ENCODE measurements at regions not wholly inside any gene's neighbourhood (a gene's known extent, or its start where the extent isn't known, plus 50 kb on each side); places are given as distances from the start of the nearest gene placed in this dataset.

DNA sequence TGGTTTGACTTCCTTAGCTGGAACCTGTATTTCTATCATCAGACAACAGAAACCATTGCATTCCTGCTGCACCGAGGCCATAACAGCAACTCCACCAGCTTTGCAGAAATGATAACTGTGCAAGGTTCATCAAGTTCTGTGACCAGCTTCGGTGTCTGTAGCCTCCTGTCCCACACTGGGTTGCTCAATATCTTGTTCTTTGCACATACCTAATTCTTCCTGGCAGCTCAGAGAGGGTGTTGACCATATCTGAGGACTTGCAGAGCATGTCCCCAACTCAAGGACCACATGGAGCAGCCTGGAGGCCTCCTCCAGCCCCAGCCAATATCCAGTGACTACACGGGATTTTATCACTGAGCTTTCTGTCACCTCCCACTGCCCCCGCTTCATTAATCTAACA is 59.3 kb upstream of the SCAF8 start:
- no peaks in the 10 kb centered on the region for H3K79me2 ChIP-seq (ENCODE audit: insufficient read depth, low read depth)
- TF ChIP-seq, protein P1, sequence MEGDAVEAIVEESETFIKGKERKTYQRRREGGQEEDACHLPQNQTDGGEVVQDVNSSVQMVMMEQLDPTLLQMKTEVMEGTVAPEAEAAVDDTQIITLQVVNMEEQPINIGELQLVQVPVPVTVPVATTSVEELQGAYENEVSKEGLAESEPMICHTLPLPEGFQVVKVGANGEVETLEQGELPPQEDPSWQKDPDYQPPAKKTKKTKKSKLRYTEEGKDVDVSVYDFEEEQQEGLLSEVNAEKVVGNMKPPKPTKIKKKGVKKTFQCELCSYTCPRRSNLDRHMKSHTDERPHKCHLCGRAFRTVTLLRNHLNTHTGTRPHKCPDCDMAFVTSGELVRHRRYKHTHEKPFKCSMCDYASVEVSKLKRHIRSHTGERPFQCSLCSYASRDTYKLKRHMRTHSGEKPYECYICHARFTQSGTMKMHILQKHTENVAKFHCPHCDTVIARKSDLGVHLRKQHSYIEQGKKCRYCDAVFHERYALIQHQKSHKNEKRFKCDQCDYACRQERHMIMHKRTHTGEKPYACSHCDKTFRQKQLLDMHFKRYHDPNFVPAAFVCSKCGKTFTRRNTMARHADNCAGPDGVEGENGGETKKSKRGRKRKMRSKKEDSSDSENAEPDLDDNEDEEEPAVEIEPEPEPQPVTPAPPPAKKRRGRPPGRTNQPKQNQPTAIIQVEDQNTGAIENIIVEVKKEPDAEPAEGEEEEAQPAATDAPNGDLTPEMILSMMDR (conservative IDR thresholded peaks at IDR 0.05; ENCODE audit: low read depth, low read length) = no peak

DNA sequence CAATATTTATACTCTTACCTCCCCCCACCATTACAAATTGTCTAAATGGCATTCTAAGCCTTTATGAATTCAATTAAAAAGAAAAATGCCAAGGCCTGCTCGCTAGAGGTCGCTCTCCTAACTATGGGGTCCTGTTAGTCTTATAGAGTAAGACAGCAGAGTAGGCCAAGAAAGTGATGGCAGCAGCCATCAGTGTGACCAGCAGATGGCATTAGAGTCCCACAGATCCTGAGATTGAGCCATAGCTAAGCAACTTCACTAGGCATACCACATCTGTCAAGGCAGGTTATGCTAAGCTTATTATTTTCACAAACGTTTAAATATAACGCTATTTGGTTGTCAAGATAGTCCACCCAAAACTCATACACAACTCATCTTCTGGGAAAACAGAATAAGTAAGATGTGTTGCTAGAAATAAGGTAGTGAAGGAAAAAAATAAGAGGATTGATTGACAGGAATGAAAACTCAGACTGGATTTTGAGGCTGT is 57.6 kb upstream of the SCAF8 start:
- H2AFZ ChIP-seq (ENCODE audit: low read depth) = no peak overlapping the region
- no peak overlapping the region for H3K4me3 ChIP-seq (IDR thresholded peaks at IDR 0.05; ENCODE audit: insufficient read depth, low read depth, low read length)
- no peak overlapping the region for H3K9ac ChIP-seq
- H3K4me2 ChIP-seq = no peak overlapping the region
- no peaks in the 10 kb centered on the region for H3K79me2 ChIP-seq (ENCODE audit: insufficient read depth, low read depth)
- H3K36me3 ChIP-seq (ENCODE audit: insufficient read depth) = no peaks in the 10 kb centered on the region
- H4K20me1 ChIP-seq (ENCODE audit: insufficient read depth) = no peaks in the 10 kb centered on the region
- TF ChIP-seq, protein P1 (conservative IDR thresholded peaks at IDR 0.05; ENCODE audit: low read depth, low read length) = peak; percentile 97
- H3K27me3 ChIP-seq (ENCODE audit: insufficient read depth, low read depth) = no peaks in the 10 kb centered on the region
- H3K27ac ChIP-seq = no peak overlapping the region
- no peaks in the 10 kb centered on the region for H3K4me1 ChIP-seq (ENCODE audit: low read depth, poor library complexity, severe bottlenecking)

More for the DNA sequence above, 59.3 kb upstream of the SCAF8 start:
- H4K20me1 ChIP-seq (ENCODE audit: insufficient read depth) = no peaks in the 10 kb centered on the region
- H3K4me1 ChIP-seq (ENCODE audit: low read depth, poor library complexity, severe bottlenecking) = no peaks in the 10 kb centered on the region
- no peaks in the 10 kb centered on the region for H3K36me3 ChIP-seq (ENCODE audit: insufficient read depth)
- no peak overlapping the region for H3K9ac ChIP-seq
- no peak overlapping the region for H3K27ac ChIP-seq
- H3K4me2 ChIP-seq = no peak overlapping the region
- H2AFZ ChIP-seq (ENCODE audit: low read depth) = no peak overlapping the region
- H3K4me3 ChIP-seq (IDR thresholded peaks at IDR 0.05; ENCODE audit: insufficient read depth, low read depth, low read length) = no peak overlapping the region
- no peaks in the 10 kb centered on the region for H3K27me3 ChIP-seq (ENCODE audit: insufficient read depth, low read depth)

DNA sequence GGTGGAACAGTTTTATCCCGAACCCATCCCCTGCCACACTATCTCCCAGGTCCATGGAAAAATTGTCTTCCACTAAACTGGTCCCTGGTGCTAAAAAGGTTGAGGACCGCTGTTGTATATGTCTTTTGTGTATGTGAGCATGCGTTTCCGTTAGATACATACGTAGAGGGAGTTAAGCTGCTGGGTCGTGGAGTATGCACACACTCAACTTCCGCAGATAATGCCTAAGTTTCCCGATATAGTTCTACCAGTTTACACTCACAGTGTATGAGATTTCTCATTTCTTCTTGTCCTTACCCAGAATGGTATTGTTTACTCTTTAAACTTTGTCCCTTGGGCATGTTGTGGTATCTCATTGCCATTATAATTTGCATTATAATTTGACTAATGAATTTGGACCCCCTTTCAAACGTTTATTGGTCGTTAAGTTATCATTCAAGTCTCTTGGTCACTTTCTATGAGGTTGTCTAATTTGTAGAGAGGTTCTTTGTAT is 50.5 kb upstream of the SCAF8 start:
- H2AFZ ChIP-seq (ENCODE audit: low read depth) = no peak overlapping the region
- TF ChIP-seq, protein P1 (conservative IDR thresholded peaks at IDR 0.05; ENCODE audit: low read depth, low read length) = no peak
- H3K9ac ChIP-seq = no peak overlapping the region
- H3K27ac ChIP-seq = no peak overlapping the region
- no peaks in the 10 kb centered on the region for H3K36me3 ChIP-seq (ENCODE audit: insufficient read depth)
- H3K4me3 ChIP-seq (IDR thresholded peaks at IDR 0.05; ENCODE audit: insufficient read depth, low read depth, low read length) = no peak overlapping the region
- H4K20me1 ChIP-seq (ENCODE audit: insufficient read depth) = no peaks in the 10 kb centered on the region
- no peaks in the 10 kb centered on the region for H3K27me3 ChIP-seq (ENCODE audit: insufficient read depth, low read depth)
- no peaks in the 10 kb centered on the region for H3K4me1 ChIP-seq (ENCODE audit: low read depth, poor library complexity, severe bottlenecking)
- no peaks in the 10 kb centered on the region for H3K79me2 ChIP-seq (ENCODE audit: insufficient read depth, low read depth)
- H3K4me2 ChIP-seq = no peak overlapping the region
